WTC11 (cell line): ENCODE measurements at regions not wholly inside any gene's neighbourhood (a gene's known extent, or its start where the extent isn't known, plus 50 kb on each side); places are given as distances from the start of the nearest gene placed in this dataset.

ENCODE experiments used
- ATAC-seq: fragments of 200-7000 bp; cut with Tn5 transposase; 2 replicates; pipeline ENCODE4 v1.10.0; 2021; ENCODE audit warnings: mild to moderate bottlenecking, moderate library complexity
- CTCF ChIA-PET: fragments of 300-600 bp; sonication (Branson Sonifier 250); formaldehyde crosslinking; loops from one replicate; lab custom pipeline; 2021; ENCODE audit warnings: antibody characterized with exemption; lab: Charles Lee
- POLR2A ChIA-PET: fragments of 350-600 bp; sonication (Branson Sonifier 250); formaldehyde crosslinking; loops from one replicate; lab custom pipeline; 2021; ENCODE audit warnings: antibody characterized with exemption; lab: Charles Lee
- DNase-seq: peaks from one replicate; pipeline ENCODE4 v3.0.0; 2021; ENCODE audit warnings: low spot score
- H3K27ac Mint-ChIP-seq: 2 replicates; pipeline ENCODE4 v1.8.0; 2021; ENCODE audit warnings: mixed read lengths
- H3K27me3 Mint-ChIP-seq: 2 replicates; pipeline ENCODE4 v1.8.0; 2021; ENCODE audit warnings: low read depth, mild to moderate bottlenecking, moderate library complexity, mixed read lengths
- H3K36me3 Mint-ChIP-seq: 2 replicates; pipeline ENCODE4 v1.8.0; 2021; ENCODE audit warnings: mixed read lengths
- H3K4me1 Mint-ChIP-seq: 2 replicates; pipeline ENCODE4 v1.8.0; 2022; ENCODE audit warnings: mixed read lengths
- H3K4me3 Mint-ChIP-seq: 2 replicates; pipeline ENCODE4 v1.8.0; 2021; ENCODE audit warnings: mild to moderate bottlenecking, moderate library complexity, mixed read lengths
- H3K9me3 Mint-ChIP-seq: 2 replicates; pipeline ENCODE4 v1.8.0; 2021; ENCODE audit warnings: mixed read lengths
- CREB1 ChIP-seq: sonication (generic); formaldehyde crosslinking; IDR thresholded peaks from 2 replicates; pipeline ENCODE4 v1.8.0; 2023; ENCODE audit warnings: mild to moderate bottlenecking, missing genetic modification reagents
- EMX1 ChIP-seq: fragments of 250-450 bp; sonication (Bioruptor Pico); IDR thresholded peaks from 2 replicates; pipeline ENCODE4 v1.8.0; 2021; ENCODE audit warnings: mild to moderate bottlenecking
- FOXK1 ChIP-seq: sonication (generic); formaldehyde crosslinking; IDR thresholded peaks from 2 replicates; pipeline ENCODE4 v1.8.0; 2022; ENCODE audit warnings: mild to moderate bottlenecking, moderate library complexity, missing genetic modification reagents
- FOXP1 ChIP-seq: sonication (generic); formaldehyde crosslinking; IDR thresholded peaks from 2 replicates; pipeline ENCODE4 v1.8.0; 2022; ENCODE audit warnings: missing genetic modification reagents, mild to moderate bottlenecking, moderate library complexity, borderline replicate concordance
- JAZF1 ChIP-seq: fragments of 250-450 bp; sonication (Bioruptor Pico); IDR thresholded peaks from 2 replicates; pipeline ENCODE4 v1.9.0; 2021; ENCODE audit warnings: moderate library complexity, mild to moderate bottlenecking, inconsistent platforms
- MXD4 ChIP-seq: fragments of 250-450 bp; sonication (Bioruptor Pico); IDR thresholded peaks from 2 replicates; pipeline ENCODE4 v1.8.0; 2021; ENCODE audit warnings: mild to moderate bottlenecking, moderate library complexity, borderline replicate concordance
- TCF7 ChIP-seq: sonication (generic); formaldehyde crosslinking; IDR thresholded peaks from 2 replicates; pipeline ENCODE4 v1.8.0; 2022; ENCODE audit warnings: mild to moderate bottlenecking, low read depth, missing genetic modification reagents, moderate library complexity
- TEAD1 ChIP-seq: sonication (generic); formaldehyde crosslinking; IDR thresholded peaks from 2 replicates; pipeline ENCODE4 v1.8.0; 2022; ENCODE audit warnings: mild to moderate bottlenecking, missing genetic modification reagents
- ZNF423 ChIP-seq: fragments of 250-450 bp; sonication (Bioruptor Pico); IDR thresholded peaks from 2 replicates; pipeline ENCODE4 v2.1.2; 2022; ENCODE audit warnings: mild to moderate bottlenecking, moderate library complexity
- TF ChIP-seq, protein P1 (sequence below): sonication (generic); formaldehyde crosslinking; IDR thresholded peaks from 2 replicates; pipeline ENCODE4 v1.8.0; 2022; ENCODE audit warnings: mild to moderate bottlenecking, missing genetic modification reagents
- TF ChIP-seq, protein P2 (sequence below): fragments of 250-450 bp; sonication (Bioruptor Pico); IDR thresholded peaks from 2 replicates; pipeline ENCODE4 v1.9.0; 2021; ENCODE audit warnings: mild to moderate bottlenecking, borderline replicate concordance
- TF ChIP-seq, protein P3 (sequence below): sonication (generic); formaldehyde crosslinking; IDR thresholded peaks from 2 replicates; pipeline ENCODE4 v1.8.1; 2023; ENCODE audit warnings: mild to moderate bottlenecking, missing genetic modification reagents, borderline replicate concordance
- TF ChIP-seq, protein P4 (sequence below): sonication (generic); formaldehyde crosslinking; IDR thresholded peaks from 2 replicates; pipeline ENCODE4 v1.8.0; 2023; ENCODE audit warnings: mild to moderate bottlenecking, missing genetic modification reagents
- TF ChIP-seq, protein P5 (sequence below): sonication (generic); formaldehyde crosslinking; IDR thresholded peaks from 2 replicates; pipeline ENCODE4 v1.8.1; 2022; ENCODE audit warnings: low read depth, missing genetic modification reagents, borderline replicate concordance
- TF ChIP-seq, protein P6 (sequence below): sonication (generic); formaldehyde crosslinking; IDR thresholded peaks from 2 replicates; pipeline ENCODE4 v1.8.0; 2022; ENCODE audit warnings: mild to moderate bottlenecking, missing genetic modification reagents
- TF ChIP-seq, protein P7 (sequence below): sonication (generic); formaldehyde crosslinking; IDR thresholded peaks from 2 replicates; pipeline ENCODE4 v1.8.0; 2022; ENCODE audit warnings: mild to moderate bottlenecking, missing genetic modification reagents
- TF ChIP-seq, protein P8 (sequence below): sonication (generic); formaldehyde crosslinking; IDR thresholded peaks from 2 replicates; pipeline ENCODE4 v1.8.0; 2022; ENCODE audit warnings: mild to moderate bottlenecking, missing genetic modification reagents

DNA sequence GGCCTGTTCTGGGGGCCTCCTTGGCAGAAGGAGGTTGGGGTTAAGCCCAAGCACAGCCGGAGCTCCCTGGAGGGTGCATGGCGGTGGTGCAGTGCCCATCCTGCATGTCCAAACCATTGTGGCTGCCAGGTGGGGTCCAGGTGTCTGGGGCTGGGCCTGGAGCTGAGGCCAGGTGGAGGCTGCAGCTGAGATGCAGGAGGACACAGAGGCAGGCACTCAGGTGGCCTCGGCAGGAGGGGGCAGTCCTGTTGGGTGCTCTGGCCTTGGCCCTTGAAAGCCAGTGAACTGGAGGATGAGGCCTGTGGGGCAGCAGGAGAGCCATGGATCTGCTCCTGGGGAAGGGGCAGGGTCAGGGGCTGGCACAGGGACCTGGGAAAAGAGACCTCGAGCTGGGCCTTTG, 195.3 kb downstream of the OLFM1 start:
- Mint-ChIP-seq H3K9me3 (peaks cover 7% of the 10 kb centered on the region), H3K36me3 (peaks cover 5% of the 10 kb centered on the region; the same call in 1 of the 2 replicates), H3K4me1 (peaks cover 4% of the 10 kb centered on the region; the same call in 1 of the 2 replicates), H3K4me3 (no peak overlapping the region), H3K27ac (no peak overlapping the region), H3K27me3 (no peaks in the 10 kb centered on the region)
- DNase-seq (no peak), ATAC-seq (no peak)
- ChIA-PET CTCF (interaction anchor here (2.5 kb wide), 1 partner anchor 60 kb away, joined by 13 read pairs; no protein-coding TSS in a partner anchor), POLR2A (no interaction called here)
- TF ChIP-seq, protein P1, sequence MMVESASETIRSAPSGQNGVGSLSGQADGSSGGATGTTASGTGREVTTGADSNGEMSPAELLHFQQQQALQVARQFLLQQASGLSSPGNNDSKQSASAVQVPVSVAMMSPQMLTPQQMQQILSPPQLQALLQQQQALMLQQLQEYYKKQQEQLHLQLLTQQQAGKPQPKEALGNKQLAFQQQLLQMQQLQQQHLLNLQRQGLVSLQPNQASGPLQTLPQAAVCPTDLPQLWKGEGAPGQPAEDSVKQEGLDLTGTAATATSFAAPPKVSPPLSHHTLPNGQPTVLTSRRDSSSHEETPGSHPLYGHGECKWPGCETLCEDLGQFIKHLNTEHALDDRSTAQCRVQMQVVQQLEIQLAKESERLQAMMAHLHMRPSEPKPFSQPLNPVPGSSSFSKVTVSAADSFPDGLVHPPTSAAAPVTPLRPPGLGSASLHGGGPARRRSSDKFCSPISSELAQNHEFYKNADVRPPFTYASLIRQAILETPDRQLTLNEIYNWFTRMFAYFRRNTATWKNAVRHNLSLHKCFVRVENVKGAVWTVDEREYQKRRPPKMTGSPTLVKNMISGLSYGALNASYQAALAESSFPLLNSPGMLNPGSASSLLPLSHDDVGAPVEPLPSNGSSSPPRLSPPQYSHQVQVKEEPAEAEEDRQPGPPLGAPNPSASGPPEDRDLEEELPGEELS (CRISPR knock-in tag) = no peak
- TF ChIP-seq, protein P2, sequence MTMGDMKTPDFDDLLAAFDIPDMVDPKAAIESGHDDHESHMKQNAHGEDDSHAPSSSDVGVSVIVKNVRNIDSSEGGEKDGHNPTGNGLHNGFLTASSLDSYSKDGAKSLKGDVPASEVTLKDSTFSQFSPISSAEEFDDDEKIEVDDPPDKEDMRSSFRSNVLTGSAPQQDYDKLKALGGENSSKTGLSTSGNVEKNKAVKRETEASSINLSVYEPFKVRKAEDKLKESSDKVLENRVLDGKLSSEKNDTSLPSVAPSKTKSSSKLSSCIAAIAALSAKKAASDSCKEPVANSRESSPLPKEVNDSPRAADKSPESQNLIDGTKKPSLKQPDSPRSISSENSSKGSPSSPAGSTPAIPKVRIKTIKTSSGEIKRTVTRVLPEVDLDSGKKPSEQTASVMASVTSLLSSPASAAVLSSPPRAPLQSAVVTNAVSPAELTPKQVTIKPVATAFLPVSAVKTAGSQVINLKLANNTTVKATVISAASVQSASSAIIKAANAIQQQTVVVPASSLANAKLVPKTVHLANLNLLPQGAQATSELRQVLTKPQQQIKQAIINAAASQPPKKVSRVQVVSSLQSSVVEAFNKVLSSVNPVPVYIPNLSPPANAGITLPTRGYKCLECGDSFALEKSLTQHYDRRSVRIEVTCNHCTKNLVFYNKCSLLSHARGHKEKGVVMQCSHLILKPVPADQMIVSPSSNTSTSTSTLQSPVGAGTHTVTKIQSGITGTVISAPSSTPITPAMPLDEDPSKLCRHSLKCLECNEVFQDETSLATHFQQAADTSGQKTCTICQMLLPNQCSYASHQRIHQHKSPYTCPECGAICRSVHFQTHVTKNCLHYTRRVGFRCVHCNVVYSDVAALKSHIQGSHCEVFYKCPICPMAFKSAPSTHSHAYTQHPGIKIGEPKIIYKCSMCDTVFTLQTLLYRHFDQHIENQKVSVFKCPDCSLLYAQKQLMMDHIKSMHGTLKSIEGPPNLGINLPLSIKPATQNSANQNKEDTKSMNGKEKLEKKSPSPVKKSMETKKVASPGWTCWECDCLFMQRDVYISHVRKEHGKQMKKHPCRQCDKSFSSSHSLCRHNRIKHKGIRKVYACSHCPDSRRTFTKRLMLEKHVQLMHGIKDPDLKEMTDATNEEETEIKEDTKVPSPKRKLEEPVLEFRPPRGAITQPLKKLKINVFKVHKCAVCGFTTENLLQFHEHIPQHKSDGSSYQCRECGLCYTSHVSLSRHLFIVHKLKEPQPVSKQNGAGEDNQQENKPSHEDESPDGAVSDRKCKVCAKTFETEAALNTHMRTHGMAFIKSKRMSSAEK (CRISPR knock-in tag) = no peak
- TF ChIP-seq FOXK1 (CRISPR knock-in tag) = no peak
- TF ChIP-seq, protein P3, sequence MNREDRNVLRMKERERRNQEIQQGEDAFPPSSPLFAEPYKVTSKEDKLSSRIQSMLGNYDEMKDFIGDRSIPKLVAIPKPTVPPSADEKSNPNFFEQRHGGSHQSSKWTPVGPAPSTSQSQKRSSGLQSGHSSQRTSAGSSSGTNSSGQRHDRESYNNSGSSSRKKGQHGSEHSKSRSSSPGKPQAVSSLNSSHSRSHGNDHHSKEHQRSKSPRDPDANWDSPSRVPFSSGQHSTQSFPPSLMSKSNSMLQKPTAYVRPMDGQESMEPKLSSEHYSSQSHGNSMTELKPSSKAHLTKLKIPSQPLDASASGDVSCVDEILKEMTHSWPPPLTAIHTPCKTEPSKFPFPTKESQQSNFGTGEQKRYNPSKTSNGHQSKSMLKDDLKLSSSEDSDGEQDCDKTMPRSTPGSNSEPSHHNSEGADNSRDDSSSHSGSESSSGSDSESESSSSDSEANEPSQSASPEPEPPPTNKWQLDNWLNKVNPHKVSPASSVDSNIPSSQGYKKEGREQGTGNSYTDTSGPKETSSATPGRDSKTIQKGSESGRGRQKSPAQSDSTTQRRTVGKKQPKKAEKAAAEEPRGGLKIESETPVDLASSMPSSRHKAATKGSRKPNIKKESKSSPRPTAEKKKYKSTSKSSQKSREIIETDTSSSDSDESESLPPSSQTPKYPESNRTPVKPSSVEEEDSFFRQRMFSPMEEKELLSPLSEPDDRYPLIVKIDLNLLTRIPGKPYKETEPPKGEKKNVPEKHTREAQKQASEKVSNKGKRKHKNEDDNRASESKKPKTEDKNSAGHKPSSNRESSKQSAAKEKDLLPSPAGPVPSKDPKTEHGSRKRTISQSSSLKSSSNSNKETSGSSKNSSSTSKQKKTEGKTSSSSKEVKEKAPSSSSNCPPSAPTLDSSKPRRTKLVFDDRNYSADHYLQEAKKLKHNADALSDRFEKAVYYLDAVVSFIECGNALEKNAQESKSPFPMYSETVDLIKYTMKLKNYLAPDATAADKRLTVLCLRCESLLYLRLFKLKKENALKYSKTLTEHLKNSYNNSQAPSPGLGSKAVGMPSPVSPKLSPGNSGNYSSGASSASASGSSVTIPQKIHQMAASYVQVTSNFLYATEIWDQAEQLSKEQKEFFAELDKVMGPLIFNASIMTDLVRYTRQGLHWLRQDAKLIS (CRISPR knock-in tag) = no peak
- TF ChIP-seq, protein P4, sequence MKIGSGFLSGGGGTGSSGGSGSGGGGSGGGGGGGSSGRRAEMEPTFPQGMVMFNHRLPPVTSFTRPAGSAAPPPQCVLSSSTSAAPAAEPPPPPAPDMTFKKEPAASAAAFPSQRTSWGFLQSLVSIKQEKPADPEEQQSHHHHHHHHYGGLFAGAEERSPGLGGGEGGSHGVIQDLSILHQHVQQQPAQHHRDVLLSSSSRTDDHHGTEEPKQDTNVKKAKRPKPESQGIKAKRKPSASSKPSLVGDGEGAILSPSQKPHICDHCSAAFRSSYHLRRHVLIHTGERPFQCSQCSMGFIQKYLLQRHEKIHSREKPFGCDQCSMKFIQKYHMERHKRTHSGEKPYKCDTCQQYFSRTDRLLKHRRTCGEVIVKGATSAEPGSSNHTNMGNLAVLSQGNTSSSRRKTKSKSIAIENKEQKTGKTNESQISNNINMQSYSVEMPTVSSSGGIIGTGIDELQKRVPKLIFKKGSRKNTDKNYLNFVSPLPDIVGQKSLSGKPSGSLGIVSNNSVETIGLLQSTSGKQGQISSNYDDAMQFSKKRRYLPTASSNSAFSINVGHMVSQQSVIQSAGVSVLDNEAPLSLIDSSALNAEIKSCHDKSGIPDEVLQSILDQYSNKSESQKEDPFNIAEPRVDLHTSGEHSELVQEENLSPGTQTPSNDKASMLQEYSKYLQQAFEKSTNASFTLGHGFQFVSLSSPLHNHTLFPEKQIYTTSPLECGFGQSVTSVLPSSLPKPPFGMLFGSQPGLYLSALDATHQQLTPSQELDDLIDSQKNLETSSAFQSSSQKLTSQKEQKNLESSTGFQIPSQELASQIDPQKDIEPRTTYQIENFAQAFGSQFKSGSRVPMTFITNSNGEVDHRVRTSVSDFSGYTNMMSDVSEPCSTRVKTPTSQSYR = no peak
- TF ChIP-seq, protein P5, sequence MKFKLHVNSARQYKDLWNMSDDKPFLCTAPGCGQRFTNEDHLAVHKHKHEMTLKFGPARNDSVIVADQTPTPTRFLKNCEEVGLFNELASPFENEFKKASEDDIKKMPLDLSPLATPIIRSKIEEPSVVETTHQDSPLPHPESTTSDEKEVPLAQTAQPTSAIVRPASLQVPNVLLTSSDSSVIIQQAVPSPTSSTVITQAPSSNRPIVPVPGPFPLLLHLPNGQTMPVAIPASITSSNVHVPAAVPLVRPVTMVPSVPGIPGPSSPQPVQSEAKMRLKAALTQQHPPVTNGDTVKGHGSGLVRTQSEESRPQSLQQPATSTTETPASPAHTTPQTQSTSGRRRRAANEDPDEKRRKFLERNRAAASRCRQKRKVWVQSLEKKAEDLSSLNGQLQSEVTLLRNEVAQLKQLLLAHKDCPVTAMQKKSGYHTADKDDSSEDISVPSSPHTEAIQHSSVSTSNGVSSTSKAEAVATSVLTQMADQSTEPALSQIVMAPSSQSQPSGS = no peak

DNA sequence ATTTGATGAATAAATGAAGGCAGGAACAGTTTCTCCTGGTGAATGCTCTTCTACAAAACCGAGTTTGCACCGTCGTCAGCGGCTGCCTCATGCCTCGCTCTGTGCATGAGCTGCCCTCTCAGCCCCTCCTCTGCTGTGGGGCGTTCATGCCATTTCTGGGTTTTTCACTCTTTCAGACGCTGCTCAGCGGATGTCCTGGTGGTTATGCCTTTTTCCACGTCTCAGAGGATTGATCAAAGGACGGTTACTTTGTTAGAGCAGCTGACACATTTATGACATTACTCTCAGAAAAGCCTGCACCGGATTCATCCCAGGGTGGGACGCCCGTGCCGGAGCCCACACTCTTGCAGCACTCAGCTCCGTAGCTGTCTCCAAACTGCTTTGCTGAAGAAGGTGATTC, 195.9 kb upstream of the PPP1R26 start:
- ATAC-seq = no peak
- POLR2A ChIA-PET = no interaction called here
- DNase-seq = no peak
- peaks cover 4% of the 10 kb centered on the region; the same call in 1 of the 2 replicates for H3K4me1 Mint-ChIP-seq
- no peak overlapping the region for H3K4me3 Mint-ChIP-seq
- peaks cover 7% of the 10 kb centered on the region for H3K9me3 Mint-ChIP-seq
- no peaks in the 10 kb centered on the region for H3K27me3 Mint-ChIP-seq
- H3K27ac Mint-ChIP-seq = no peak overlapping the region
- CTCF ChIA-PET = no interaction called here
- peaks cover 5% of the 10 kb centered on the region; the same call in 1 of the 2 replicates for H3K36me3 Mint-ChIP-seq
- TF ChIP-seq MXD4 (no peak), TCF7 (CRISPR knock-in tag) (no peak), ZNF423 (CRISPR knock-in tag) (no peak), CREB1 (CRISPR knock-in tag) (no peak), EMX1 (CRISPR knock-in tag) (no peak), FOXP1 (CRISPR knock-in tag) (no peak), TEAD1 (no peak), JAZF1 (CRISPR knock-in tag) (no peak)
- TF ChIP-seq, protein P6, sequence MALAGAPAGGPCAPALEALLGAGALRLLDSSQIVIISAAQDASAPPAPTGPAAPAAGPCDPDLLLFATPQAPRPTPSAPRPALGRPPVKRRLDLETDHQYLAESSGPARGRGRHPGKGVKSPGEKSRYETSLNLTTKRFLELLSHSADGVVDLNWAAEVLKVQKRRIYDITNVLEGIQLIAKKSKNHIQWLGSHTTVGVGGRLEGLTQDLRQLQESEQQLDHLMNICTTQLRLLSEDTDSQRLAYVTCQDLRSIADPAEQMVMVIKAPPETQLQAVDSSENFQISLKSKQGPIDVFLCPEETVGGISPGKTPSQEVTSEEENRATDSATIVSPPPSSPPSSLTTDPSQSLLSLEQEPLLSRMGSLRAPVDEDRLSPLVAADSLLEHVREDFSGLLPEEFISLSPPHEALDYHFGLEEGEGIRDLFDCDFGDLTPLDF (CRISPR knock-in tag) = no peak
- TF ChIP-seq, protein P7, sequence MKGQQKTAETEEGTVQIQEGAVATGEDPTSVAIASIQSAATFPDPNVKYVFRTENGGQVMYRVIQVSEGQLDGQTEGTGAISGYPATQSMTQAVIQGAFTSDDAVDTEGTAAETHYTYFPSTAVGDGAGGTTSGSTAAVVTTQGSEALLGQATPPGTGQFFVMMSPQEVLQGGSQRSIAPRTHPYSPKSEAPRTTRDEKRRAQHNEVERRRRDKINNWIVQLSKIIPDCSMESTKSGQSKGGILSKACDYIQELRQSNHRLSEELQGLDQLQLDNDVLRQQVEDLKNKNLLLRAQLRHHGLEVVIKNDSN = no peak
- TF ChIP-seq, protein P8, sequence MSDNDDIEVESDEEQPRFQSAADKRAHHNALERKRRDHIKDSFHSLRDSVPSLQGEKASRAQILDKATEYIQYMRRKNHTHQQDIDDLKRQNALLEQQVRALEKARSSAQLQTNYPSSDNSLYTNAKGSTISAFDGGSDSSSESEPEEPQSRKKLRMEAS (CRISPR knock-in tag) = no peak
